ENCODE measurements at regions not wholly inside any gene's neighbourhood (a gene's known extent, or its start where the extent isn't known, plus 50 kb on each side); places are given as distances from the start of the nearest gene placed in this dataset.
"Not testable (repeated sequence)": the region's sequence is repeated elsewhere in the genome, so short reads cannot be mapped to it uniquely, and the experiment has no call there.

DNA sequence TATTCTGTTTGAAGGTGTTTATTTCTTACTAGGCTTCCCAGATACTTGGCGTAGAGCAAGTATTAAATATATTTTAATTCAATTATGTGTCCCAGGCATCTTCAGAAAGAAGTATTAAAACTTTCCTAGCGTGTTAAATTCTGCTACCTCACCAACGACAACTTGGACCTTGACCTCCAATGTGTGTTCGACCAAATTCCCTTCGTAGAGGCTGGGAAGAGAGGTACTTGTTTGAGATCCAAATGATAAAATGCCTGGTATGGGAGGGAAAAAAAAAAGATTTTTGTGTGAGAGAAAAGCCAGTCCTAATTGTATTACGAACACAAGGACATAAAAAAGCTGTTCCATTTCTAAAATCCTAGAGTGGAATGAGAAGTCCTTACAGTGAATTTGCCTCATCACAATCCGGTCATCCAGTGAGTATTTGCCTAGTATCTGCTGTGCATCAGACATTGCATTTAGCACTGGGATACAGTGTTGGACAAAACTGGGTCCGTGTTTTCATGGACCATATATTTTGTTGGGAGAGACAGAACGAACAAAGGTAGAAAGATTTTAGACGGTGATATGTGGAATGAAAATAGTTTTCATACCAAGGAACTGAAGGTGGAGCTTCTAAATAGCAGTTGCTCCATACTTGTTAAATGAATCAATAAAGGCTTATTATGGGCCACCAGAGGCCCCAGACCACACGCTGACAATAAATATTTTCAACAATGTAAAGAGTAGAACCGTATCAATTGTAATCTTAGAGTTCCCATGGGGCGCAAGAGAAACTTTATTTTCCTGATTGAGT is 103.1 kb downstream of the KIF4B start:
- DNase-seq, result no peak

DNA sequence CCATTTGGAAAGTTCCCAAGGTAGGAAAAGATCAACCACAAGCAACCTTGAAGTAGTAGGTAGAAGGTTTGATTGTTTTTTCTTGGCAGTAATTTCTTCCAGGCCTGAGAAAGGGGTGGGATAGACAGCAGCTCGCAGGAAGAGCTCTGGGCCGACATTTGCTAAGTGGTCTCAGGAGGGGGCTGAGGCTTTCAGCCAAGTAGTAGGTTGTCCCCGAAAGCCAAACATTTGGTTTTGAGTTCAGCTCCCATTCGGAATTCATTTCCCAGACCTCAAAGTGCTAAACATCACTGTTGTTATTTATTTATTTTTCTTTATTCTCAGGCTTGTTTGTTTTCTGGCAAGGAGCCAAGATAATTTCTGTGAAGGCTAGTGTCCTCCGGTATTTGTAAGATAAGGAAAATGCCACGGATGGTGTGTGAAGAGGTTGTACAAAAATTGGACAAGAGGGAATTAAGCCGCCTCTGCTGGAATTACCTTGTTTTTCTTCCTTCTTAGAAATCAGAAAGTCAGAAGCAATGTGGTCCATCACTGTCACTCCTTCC is 112.1 kb downstream of the KIF4B start:
- no peak for DNase-seq

DNA sequence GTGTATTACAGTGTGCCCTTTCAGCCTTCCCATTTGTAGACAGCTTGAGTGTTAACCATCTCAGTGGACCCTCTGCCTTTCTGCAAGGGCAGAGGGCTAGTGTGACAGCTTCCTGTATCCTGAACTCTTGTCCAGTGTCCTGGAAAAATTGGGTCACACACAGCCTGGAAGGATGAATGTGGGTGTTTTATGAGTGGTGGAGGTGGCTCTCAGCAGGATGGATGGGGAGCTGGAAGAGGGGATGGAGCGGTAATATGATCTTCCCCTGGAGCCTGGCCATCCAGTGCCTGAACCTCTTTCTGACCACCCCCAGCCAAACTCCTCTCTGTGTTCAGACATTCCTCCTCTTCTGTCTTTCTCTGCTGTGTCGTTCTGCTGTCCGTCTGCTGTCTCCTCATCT is 113.0 kb downstream of the KIF4B start:
- DNase-seq, result no peak

DNA sequence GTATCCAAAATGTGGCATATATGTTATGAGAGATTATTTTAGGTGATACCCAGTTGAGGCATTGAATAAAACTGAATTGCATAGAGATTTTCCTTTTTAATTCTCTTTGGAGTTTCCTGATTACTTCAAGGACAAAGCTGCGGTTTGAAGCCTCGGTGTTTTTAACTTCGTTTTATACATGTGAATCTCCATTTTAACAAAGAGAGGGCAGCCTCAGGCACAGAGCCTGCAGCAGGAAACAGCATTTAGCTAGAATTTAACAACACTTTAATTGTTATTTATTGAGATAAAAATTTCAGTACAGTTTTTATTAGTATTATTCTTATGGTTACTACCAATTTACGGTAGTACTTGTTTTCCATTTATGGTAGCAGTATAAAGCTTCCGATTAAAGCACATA is 114.0 kb downstream of the KIF4B start:
- DNase-seq, result no peak

DNA sequence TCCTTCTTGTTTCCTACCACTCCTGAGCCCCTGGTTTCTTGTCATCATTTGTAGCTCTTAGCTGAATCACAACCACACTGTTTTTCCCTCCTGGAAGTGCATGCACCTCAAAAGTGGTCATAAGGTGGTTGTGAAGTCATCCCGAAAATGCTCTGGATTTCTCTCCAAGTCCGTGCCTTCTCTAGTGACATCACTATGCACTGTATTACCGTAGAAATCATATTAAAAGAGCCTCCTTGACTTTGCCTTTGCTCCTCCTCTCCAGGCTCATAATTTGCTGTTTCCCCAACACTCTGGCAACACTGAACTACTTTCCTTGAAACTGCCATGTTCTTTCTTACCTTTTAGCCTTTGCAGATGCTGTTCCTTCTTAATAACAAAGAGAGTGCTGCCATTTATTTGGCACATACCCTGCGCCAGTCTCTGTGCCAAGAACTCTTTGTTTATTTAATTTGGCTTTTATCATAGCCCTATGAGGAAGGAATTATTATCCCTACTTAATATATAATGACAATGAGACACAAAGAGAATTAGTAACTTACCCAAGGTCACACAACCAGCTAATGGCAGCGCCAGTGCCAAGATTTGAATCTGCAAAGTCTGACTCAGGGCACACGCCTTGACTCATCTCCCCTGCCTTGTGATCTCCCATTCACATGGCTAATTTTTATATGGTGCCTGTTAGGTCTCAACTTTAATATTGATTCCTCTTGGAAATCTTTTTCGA is 115.4 kb downstream of the KIF4B start:
- no peak for DNase-seq

DNA sequence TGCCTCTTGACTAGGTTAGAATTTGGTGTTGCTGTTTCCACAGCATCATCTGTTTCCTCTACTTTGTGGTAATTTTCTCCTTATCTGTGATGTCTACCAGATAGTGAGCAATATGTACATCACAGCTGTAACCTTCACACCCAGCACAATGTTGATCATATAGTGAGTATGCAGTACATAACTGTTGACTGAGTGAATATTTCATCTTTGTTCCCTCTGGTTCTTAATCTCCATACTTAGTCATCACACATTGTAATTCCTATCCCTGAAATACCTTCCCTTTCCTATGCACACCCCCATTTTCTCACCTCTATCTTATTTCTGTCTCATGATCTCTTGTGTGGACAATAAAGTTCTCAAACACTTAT is 115.9 kb downstream of the KIF4B start:
- DNase-seq, result no peak

DNA sequence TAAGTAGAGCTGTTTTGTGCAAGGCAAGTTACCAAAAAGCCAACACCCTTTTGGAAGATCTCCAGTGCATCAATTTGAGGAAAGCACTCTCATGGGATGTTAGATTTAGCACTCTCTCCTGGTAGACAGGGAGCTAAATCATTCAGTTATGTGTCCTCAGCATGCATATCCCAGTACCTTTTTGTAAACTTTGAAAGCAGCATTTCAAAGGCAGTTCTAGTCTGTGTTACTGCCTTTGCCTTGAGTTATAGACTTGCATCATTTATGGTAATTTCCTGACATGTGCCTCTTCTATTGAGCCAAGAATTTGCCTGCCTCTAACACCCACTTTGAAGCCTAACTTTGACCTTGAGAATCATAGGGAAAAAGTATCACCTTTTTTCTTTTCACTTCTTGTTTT is 120.6 kb downstream of the KIF4B start:
- DNase-seq, result no peak

DNA sequence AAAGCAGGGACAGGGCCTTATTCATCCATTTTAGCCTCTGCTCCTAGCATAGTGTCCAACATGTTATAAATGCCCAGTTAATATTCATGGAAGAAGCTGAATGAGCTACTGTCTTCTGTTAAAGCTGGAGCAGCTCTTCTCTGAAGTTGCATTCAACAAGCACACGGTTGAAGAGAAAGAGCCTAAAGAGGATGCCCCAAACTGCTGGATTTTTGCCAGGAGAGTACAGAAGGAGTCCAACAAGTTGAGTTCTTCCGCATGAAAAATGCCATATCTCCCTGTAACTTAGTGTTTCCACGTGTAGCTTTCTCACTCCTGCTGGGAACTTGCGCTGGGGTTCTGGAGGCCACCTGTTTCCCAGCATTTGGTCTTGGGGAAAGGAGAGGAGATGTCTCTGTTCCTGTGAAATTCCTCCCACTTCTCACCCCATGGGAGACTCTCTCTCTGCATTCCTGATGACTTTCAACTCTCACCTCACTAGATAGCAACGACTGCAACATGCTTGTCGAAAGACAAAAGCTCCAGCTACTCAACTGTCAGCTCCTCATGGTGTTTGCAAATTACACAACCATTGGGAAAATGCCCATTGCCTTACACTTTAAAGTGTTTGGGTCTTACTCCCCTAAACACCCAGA is 122.8 kb downstream of the KIF4B start:
- no peak for DNase-seq

DNA sequence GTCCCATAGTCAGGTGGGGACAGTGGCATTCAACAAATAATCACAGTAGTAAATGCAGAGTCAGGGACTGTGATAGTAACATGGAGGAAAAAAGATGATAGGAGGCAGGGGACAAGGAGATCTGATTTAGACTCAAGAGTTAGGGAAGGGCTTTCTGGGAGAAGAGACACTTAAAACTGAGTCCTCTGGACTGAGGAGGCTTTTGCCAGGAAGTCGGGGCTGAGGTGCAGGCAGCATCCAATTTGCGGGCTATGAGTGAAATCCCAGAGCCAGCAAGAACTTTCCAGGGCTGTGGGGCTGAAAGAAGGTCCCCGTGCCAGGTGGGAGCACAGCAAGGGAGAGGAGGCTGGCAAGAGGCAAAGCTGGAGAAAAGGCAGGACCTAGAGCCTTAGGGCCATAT is 124.1 kb downstream of the KIF4B start:
- no peak for DNase-seq

DNA sequence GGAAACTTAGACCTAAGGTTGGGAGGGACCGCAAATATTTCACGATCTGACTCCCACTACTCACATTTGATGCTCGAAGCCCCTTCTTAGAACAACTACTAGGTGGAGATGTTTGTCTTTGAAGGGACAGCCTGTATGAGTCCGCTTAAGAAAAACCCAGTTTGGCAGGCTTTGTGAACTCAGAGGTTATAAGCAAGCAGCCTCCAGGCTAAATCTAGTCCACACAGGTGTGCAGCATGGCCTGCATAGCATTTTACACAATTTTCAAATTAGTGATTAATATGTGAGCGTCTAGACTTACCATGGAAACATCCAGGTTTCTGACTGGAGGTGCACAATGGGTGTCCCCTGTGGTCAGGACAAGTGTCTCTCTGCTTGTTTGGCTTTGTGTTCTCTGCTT is 127.1 kb downstream of the KIF4B start:
- DNase-seq, result no peak

DNA sequence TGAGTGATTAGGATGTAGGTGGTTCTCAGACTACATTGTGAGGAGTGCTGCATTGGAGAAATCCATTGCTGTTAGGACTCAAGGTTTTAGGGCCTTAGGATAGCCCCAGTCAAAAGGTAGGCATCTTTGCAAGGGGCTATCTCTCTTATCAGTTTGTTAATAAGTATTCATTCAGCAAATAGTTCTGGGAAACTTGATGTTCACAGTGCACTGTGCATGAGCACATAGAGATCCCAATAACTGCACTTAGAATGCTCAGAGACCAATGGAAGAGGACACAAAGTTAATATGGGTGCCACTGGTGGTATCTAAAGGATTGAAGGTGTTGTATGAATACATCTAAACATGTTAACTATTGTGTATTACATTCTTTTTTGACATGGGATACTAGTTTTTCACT is 131.4 kb downstream of the KIF4B start:
- DNase-seq, result no peak

DNA sequence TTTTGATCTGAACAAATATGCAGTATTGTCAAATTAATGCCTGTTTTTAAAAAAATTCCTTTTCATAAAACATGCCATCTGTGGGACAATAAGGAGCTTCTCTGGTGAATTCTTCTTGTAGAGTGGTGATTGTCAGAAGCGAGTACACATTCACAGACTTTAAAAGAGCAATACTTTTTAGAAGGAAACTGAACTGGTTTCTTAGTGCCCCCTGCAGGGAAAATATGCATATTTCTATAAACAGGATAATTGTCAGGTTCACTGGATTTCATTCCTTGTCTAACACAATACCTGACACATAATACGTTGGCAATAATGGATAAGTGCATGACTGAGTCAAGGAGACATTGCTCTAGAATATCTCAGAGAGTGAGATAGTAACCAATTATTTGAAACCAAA is 133.7 kb downstream of the KIF4B start:
- DNase-seq, result no peak

DNA sequence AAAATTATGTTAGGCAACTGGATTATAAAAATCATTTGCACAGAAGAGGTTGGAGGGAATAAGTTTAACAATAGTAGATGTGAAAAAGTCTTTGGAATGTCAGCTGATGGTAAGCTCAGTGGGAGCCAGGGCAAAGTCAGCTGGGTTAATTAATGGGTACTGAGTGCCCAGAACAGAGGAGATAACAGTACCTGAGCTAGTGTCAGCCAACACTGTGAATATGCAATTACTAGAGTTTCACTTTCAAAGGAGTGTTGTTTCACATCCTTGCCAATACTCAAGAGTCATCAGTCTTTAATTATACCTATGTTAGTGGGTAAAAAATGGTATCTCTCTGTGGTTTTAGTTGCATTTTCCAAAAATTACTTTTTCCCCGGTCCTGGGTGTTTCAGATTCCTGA is 135.1 kb downstream of the KIF4B start:
- DNase-seq, result no peak

DNA sequence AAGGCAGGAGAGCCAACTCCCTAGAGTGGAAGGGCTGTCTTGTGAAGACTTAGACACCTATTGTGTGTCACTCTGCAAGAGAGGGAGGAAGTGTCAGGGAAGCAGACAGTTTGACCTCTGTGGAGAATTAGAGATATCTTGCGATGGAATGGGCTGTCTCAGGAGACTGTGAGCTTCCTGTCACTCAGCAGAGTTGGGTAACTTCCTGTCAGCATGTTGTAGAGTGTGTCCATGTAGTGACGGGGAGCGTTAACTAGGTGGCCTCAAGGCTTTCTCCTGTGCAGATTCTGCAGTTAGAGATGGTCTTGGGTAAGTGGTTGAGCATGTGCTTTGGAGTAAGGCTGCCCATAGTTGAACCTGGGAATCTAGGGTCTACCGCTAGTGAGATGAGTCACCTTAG is 136.5 kb downstream of the KIF4B start:
- no peak for DNase-seq

DNA sequence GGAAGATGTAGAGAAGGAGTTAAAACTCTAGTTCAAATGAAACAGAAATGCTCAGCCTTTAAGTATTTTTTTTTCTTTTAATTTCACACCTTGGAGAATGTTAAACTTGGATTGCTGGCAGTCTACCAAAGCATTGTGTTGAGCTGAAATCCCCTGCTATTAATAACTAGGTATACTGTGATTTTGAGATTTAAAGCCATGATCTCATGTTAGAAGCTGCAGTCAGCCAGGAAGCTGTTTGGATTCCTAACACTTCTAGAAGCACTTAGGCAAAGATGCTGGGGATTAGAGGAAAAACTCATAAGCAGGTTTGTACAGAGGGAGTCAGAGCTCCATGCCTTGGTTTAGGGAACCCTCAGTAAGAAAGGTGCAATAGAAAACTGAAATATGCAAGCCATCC is 141.4 kb downstream of the KIF4B start:
- no peak for DNase-seq

DNA sequence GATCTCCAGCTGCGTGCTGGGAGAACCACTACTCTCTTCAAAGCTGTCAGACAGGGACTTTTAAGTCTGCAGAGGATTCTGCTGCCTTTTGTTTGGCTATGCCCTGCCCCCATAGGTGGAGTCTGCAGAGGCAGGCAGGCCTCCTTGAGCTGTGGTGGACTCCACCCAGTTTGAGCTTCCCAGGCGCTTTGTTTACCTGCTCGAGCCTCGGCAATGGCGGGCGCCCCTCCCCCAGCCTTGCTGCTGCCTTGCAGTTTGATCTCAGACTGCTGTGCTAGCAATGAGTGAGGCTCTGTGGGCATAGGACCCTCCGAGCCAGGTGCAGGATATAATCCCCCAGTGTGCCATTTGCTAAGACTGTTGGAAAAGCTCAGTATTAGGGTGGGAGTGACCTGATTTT is 149.5 kb downstream of the KIF4B start:
- not testable (repeated sequence) for DNase-seq

DNA sequence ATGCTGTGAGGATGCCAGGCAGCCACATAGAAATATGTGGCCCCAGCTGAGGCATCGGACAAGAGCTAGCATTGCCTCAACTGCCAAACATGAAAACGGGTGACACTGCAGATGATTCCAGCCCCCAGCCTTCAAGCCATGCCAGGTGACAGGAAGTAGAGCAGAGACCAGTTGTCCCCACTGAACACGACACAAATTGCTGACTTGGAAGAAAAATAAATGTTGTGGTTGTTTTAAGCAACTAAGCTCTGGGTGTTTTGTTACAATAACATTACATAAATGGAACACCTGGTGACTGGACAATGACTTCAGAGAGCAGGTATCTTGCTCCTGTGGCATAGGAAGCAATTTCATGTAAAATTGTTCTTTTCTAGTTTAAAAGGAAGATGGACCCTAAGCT is 154.2 kb downstream of the KIF4B start:
- no peak for DNase-seq

DNA sequence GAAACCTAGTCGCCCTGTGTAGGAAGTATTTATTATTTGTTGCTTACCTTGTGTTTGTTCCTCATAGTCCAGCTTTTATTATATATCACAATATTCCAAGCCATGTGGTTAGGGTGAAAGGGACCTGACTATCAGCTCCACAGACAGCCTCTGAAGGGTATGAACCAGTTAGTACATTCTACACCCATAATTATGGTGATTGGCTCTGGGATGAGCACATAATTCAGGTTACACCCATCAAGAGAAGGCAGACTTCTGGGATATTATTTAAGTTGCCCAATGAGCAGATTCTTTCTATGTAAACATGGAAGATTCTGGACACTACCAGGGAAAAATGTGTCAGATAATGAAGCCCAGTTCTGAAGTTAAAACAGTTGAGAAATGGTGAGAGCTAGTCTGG is 168.0 kb downstream of the KIF4B start:
- DNase-seq, result no peak

DNA sequence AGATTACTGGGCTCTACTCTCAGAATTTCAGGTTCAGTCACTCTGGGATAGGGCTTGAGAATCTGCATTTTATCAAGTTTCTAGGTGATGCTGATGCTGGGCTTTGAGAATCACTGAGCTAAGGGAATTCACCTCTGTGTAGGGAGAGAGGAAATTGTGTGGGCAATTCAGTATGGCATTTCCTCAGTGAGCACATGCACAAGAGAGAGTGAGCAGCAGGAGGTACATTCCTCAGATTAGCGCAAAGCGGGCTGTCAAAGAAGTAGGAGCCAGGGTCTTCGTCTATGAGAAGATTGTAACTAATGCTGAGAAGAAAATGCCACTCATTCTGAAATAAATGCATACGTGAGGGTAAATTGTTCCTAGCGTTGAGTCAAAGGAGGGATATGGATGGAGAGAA is 175.9 kb downstream of the KIF4B start:
- no peak for DNase-seq

DNA sequence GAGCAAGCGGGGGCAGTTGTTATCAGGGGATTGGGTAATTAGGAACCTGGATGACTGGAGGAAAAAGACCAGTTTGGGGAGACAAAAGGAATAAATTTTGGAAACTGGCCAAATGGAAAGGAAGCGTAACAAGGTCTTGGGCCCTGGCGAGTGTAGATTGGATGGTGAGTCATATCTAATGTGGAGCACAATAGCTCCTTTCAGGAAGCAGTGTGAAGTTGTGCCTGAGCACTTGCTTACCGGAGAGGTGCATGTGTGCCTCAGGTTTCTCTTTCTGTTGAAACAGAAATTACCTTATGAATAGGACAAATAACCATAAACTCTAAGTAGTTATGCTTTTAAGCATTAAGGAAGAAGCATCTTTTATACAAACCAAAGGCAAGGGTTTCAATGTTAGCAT is 176.4 kb downstream of the KIF4B start:
- DNase-seq, result no peak

DNA sequence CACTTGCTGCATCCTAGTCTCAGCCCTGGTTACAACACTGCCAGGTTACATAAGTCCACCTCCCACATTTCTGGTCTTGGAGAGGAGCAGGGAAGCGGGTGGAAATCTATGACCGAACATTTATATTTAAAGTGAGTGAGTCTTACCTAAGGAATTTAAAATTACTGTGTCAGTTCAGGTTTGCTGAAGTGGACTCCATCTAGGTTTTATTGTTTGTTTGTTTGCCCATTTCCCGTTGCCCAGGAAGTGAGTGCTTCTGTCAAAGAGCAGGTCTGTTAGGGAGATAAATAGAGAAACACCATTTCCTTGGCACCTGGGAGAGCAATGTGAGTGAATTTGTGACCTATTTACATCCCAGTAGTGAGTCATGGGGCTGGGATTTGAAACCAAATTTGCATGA is 179.5 kb downstream of the KIF4B start:
- DNase-seq, result no peak

DNA sequence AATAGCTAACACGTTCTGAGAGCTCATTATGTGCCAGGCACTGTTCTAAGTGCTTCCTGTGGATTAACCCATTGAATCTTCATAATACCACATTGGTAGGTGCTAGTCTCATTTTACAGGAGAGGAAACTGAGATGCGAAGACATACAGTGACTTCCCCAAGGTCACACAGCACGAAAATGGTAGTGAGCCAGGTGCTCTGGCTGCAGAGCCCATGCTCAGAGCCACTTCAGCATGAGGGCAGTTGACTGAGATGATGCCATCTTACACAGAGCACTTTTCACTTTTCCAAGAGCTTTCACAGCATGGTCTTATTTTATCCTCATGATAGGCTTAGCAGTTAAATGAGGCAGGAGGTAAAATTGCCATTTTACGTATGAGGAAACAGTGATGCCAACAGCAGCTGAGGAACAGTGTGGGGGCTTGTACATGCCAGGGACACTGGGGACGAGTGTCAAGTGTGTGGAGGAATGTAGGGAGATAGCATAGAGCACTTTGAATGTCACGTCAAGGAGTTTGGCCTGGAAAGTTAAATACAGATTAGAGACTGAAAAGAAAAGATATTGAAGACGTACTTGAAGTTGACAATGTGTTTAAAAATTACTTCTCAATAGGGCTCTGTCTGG is 180.0 kb downstream of the KIF4B start:
- no peak for DNase-seq

DNA sequence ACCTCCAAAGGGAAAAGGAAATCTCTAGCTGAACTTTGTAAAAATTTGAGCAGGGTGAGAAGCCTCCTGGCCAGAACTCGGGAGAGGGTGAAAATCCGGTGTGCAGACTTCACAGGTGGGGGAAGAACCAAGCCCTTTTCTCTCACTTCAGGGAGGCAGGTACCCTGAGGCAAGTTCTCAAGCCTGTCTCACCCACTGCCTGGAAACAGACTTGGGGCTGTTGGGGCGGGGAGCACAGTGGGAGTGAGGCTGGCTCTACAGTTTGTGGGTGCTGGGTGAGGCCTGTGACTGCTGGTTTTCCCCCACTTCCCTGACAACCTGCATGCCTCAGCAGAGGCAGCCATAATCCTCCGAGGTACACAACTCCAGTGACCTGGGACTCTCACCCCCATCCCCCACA is 187.1 kb downstream of the KIF4B start:
- no peak for DNase-seq

DNA sequence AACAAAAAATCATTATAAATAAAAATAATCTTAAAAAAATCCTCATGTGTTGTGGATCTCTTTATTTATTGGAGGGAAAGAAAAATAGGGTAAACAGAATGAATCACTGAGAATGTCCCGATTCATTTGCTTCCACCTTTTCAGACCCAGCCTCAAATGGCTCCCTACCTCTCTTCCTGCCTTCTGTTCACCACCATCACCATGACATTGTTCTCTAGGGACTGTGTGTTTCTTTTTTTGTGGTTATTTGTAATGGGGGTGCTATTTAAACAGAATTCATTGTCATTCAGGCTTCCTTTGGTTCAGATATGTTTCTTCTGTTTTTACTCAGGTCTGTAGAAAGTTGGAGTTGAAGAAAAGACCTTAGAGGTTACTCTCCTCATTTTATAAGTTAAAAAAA is 198.2 kb downstream of the KIF4B start:
- no peak for DNase-seq
